Activated T-cell treated with anti-CD3 and anti-CD28 coated beads for 4 hours (primary cell): ENCODE measurements at regions not wholly inside any gene's neighbourhood (a gene's known extent, or its start where the extent isn't known, plus 50 kb on each side); places are given as distances from the start of the nearest gene placed in this dataset.

Experiments used
- DNase-seq: peaks from one replicate; pipeline ENCODE4 v3.0.0-alpha.2; 2020

GRCh38 chr2:160890667-160891352 is 269.4 kb upstream of the TANK start:
- DNase-seq: no peak

- DNase-seq: no peak
Measured at GRCh38 chr2:160891353-160891740, 268.9 kb upstream of the TANK start.

GRCh38 chr2:160892204-160892603 is 268.0 kb upstream of the TANK start:
- DNase-seq: no peak

- no peak for DNase-seq
Measured at GRCh38 chr2:160893581-160893980, 266.6 kb upstream of the TANK start.

GRCh38 chr2:160898581-160899307 is 261.5 kb upstream of the TANK start:
- DNase-seq: no peak

- DNase-seq: no peak
Measured at GRCh38 chr2:160901613-160902012, 258.6 kb upstream of the TANK start.

GRCh38 chr2:160905862-160906261 is 254.4 kb upstream of the TANK start:
- no peak for DNase-seq

- no peak for DNase-seq
Measured at GRCh38 chr2:160906878-160907277, 253.3 kb upstream of the TANK start.

- DNase-seq: no peak
Measured at GRCh38 chr2:160907738-160908137, 252.5 kb upstream of the TANK start.

- DNase-seq: no peak
Measured at GRCh38 chr2:160908157-160908556, 252.1 kb upstream of the TANK start.

- DNase-seq: no peak
Measured at GRCh38 chr2:160909781-160910242, 250.4 kb upstream of the TANK start.

- DNase-seq: no peak
Measured at GRCh38 chr2:160910681-160911080, 249.5 kb upstream of the TANK start.

GRCh38 chr2:160911258-160911657 is 249.0 kb upstream of the TANK start:
- no peak for DNase-seq

GRCh38 chr2:160912276-160912675 is 248.0 kb upstream of the TANK start:
- no peak for DNase-seq

- no peak for DNase-seq
Measured at GRCh38 chr2:160913323-160913722, 246.9 kb upstream of the TANK start.

GRCh38 chr2:160914217-160914616 is 246.0 kb upstream of the TANK start:
- DNase-seq: no peak

- no peak for DNase-seq
Measured at GRCh38 chr2:160916300-160916699, 243.9 kb upstream of the TANK start.

GRCh38 chr2:160917850-160918249 is 242.4 kb upstream of the TANK start:
- DNase-seq: no peak

- DNase-seq: no peak
Measured at GRCh38 chr2:160918258-160918657, 242.0 kb upstream of the TANK start.

GRCh38 chr2:160918906-160919503 is 241.2 kb upstream of the TANK start:
- no peak for DNase-seq

GRCh38 chr2:160920061-160920460 is 240.2 kb upstream of the TANK start:
- DNase-seq: no peak

GRCh38 chr2:160920791-160921303 is 239.4 kb upstream of the TANK start:
- no peak for DNase-seq

- DNase-seq: no peak
Measured at GRCh38 chr2:160921386-160921964, 238.8 kb upstream of the TANK start.

GRCh38 chr2:160924936-160925353 is 235.3 kb upstream of the TANK start:
- no peak for DNase-seq
